ENCODE measurements at regions not wholly inside any gene's neighbourhood (a gene's known extent, or its start where the extent isn't known, plus 50 kb on each side); places are given as distances from the start of the nearest gene placed in this dataset.

- TF ChIP-seq, protein P1, sequence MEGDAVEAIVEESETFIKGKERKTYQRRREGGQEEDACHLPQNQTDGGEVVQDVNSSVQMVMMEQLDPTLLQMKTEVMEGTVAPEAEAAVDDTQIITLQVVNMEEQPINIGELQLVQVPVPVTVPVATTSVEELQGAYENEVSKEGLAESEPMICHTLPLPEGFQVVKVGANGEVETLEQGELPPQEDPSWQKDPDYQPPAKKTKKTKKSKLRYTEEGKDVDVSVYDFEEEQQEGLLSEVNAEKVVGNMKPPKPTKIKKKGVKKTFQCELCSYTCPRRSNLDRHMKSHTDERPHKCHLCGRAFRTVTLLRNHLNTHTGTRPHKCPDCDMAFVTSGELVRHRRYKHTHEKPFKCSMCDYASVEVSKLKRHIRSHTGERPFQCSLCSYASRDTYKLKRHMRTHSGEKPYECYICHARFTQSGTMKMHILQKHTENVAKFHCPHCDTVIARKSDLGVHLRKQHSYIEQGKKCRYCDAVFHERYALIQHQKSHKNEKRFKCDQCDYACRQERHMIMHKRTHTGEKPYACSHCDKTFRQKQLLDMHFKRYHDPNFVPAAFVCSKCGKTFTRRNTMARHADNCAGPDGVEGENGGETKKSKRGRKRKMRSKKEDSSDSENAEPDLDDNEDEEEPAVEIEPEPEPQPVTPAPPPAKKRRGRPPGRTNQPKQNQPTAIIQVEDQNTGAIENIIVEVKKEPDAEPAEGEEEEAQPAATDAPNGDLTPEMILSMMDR (IDR thresholded peaks at IDR 0.05): no peak
- no peak for TF ChIP-seq POLR2A (IDR thresholded peaks at IDR 0.05; ENCODE audit: low read depth)
Observed at GRCh38 chr5:31052937-31053658, 140.4 kb upstream of the CDH6 start.
